Kasumi-1 (cell line): ENCODE measurements at regions not wholly inside any gene's neighbourhood (a gene's known extent, or its start where the extent isn't known, plus 50 kb on each side); places are given as distances from the start of the nearest gene placed in this dataset.

ENCODE experiments used
- DNase-seq, 2 experiments: peaks; one replicate each; lab custom pipeline; 2025; lab: John Stamatoyannopoulos, UW

GRCh38 chr2:118321432-118322105 is 233.3 kb downstream of the INSIG2 start:
- no peak for DNase-seq

- DNase-seq = no peak
Measured at GRCh38 chr2:118320658-118321057, 232.4 kb downstream of the INSIG2 start.

DNA sequence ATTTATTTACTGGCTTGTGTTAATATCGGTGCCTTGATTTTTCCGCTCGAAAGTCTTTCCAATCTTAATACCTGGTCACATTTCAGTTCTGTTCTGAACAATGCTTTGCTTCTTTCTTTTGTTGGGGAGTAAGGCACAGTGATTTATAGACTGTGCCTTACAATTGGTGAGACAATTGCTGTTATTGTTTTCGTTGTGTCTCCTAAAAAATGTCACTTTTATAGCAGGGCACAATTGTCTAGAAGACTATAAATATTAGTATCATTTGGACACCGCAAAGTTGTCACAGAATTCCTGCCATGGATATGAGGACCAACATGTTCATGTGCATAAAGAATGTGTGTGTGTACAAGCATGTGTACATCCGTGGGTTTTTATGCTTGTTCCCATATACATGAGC is 231.9 kb downstream of the INSIG2 start:
- no peak for DNase-seq

DNA sequence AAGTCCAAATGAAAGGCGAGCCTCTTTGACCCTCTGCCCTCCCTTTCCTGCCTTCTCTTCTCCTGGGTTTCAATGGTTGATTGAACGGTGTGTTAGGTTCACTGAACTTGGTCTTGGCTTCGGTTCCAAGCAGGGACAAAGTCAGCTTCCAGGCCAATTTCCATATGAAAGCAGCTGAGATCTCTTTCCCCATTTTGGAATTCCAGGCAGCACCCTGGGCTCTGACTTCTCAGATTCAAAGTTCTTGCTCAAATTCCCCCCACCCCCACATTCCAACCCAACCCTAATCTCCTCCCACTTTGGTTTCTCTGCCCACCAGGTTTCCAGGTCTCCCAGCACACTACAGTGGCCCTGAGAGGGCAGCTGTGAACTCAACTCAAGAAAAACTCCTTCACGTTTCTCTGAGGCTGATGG is 231.0 kb downstream of the INSIG2 start:
- no peak for DNase-seq

- no peak for DNase-seq
Measured at GRCh38 chr2:118315606-118316005, 227.3 kb downstream of the INSIG2 start.

DNA sequence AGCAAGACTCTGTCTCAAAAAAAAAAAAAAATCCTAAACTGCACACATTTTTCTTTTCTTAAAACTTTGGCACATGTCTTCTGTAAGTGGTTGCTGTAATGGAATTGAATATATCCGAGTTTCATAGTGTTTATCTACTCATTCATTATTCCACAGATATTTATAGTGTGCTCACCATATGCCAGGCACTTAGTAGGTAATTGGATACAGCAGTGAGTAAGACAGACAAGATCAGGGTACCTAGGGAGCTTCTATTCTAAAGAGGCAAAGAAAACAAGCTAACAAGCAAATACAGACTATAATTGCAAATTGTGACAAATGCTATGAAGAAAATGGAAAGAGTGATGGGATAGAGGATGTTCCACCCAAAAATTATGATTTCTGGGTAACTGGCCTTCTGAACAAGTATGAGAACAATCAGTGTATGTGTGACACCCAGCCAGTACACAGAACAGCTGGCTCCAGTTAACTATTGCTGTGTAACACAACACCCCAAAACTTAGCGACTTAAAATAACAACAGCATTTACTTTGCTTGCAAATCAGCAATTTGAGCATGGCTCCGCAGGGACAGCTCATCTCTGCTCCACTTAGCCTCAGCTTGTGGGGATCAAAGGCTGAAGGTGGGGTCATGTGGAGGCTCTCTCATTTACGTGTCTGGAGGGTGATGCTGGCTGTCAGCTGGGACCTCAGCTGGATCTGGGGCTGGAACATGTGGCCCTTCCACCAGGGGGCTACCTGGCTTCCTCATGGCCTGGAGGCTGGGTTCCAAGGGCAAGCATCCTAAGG is 224.9 kb downstream of the INSIG2 start:
- DNase-seq = no peak

DNA sequence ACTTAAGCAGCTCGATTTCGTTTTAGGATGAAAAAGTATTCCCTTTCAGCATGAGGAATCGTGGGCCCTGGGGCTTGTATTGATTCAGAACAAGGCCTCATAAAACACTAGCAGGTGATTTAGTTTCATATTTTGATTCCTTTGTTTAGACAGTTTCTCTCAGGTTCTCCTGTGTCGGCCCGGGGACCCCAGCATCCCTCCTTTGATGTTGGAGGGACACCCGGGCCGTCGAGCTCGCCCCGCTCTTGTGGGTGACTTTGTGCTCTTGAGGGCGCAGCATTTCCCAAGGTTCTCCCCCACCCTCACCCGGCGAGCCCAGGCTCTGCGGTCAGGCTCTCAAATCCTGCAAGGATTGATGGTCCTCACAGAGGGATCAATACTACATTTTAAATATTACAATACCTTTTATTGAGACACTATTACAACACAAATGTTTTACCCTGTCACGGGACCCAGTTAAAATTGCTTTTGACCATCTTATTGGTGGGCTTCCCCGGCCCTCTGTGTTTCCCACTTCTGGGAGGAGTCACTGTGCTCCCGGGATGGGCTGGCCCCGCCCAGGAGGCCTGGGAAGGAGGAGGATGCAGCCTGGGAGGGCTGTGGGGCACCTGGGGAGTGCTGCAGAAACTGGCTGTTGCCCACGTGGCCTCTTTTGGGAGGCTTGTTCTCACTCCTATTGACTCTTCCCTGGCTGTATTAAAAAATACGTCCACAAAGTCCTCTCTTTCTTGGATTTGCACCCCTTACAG is 222.6 kb downstream of the INSIG2 start:
- no peak for DNase-seq

GRCh38 chr2:118309946-118310680 is 221.8 kb downstream of the INSIG2 start:
- DNase-seq = no peak

- DNase-seq = no peak
Measured at GRCh38 chr2:118309257-118309945, 221.1 kb downstream of the INSIG2 start.

DNA sequence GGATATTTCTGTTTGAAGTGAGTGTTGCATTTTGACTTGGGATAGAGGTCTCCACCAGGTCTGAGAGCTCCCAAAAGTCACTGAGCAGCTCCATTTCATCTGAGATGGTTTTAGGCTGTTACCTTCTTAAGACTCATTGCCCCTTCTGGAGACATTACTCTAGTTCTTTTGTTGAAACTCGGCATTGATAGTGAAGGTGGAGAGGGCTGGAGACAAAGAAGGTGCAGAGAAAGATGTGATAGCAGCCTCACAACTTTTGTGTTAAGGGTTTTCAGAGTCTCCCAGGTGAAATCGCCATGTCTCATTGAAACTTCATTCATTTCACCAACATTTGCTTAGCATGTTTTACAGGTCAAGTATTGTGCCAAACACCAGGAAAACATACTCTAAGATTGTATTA is 219.6 kb downstream of the INSIG2 start:
- no peak for DNase-seq

DNA sequence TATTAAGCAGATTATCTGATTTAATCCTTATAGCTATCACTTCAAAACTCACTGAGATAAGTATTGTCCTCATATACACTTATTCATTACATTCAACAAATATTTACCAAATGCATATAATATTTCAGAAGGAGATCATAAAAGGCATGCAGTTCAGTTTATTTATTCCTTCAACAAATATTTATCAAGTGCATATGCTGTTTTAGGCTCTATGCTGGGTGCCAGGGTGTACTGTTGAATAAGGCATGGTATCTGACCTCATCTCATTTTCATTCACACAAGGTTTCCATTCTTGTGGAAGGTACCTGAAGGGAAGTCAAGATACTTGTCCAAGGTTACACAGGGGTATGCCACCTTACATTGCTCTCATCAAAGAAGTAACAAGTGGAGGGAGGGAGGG is 213.0 kb downstream of the INSIG2 start:
- no peak for DNase-seq

DNA sequence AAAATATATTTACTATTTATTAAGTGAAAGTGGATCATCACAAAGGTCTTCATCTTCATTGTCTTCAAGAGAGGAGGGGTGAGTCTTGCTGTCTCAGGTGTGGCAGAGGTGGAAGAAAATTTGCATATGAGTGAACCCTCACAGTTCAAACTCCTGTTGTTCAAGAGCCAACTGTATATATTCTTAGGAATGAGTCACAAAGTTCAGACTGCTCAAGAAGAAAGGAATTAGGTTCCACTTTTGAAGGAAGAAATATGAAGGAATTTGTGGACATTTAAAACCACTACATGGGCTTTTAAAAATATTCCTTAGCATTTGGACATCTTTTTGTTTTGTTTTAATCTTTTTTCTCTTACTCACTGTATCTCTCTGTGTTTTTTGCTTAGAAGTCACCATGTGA is 212.6 kb downstream of the INSIG2 start:
- DNase-seq = no peak

DNA sequence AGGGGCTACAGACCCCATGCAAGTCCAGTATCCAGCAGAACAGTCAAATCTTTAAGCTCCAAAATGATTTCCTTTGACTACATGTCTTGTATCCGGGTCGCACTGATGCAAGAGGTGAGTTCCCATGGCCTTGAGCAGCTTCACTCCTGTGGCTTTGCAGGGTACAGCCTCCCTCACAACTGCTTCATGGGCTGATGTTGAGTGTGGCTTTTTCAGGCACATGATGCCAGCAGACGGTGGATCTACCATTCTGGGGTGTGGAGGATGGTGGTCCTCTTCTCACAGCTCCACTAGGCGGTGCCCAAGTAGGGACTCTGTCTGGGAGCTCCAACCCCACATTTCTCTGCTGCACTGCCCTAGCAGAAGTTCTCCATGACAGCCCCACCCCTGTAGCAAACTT is 208.4 kb downstream of the INSIG2 start:
- no peak for DNase-seq

GRCh38 chr2:118295592-118296390 is 207.5 kb downstream of the INSIG2 start:
- no peak for DNase-seq

GRCh38 chr2:118294063-118294462 is 205.8 kb downstream of the INSIG2 start:
- no peak for DNase-seq

GRCh38 chr2:118292991-118293390 is 204.7 kb downstream of the INSIG2 start:
- DNase-seq = no peak

DNA sequence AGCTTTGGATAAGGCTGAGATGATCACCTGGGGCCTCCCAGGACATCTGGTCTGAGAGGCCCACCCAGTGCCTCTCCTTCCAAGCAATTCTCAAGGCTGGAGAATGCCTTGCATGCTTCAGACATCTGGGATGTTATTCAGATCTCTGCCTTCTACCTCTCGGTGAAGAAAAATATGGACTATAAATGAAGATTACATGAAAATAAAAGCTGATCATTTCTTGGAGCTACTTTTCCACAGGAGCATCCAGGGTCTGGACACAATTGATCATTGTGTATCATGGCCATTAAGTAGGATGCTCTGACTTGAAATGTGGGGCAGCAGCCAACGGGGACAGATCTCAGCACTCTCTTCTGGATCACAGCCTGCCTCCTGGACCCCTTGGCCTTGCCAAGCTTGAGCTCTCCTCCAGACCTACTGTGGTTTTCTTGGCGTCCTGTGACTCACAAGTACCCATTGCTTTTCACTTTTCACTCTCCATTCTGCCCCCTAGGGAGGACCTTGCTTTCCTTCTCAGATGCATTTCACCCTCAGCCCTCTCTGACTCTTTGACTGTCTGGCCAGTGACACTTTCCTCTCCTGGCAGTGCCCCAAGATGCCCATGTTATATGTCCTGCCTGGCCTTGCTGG is 203.1 kb downstream of the INSIG2 start:
- peak in 1 of 2 experiments; percentile 0 for DNase-seq

DNA sequence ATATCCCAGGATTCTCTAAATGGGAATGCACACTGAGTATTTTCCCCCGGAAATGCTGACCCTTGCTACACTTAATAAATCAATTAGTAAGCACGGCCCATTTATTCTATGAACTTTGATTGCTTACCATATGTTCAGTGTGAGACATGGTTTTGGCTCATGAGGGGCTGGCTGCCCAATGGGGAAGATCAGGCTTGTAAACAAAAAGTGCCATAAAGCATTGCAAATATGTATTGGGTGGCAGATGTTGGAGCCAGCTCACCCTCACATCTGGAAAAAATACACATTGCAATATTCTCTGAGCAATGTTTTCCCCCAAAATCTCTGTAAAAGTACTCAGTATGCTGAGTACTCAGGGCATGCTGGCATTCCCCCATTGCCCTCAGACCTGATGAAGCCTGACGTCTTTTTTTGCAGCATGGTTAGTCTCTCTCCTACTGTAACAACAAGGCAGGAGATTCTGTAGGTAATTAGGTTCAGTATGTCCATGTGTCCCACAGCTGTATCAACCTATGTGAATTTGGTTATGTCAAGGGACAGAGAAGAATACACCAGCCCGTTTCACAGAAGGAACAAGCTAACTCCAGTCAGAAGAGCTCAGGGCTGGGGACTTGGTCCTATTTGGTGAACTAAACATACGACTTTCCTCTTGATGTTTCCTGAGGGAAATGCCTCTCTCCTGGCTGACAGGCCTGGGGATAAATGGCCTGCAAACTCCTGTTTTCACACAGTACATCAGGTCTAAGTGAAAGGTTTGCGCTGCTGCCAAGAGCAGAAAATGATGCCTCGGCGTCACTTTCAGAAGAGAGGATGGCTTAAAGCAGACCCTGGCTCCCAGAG is 202.4 kb downstream of the INSIG2 start:
- DNase-seq = no peak

DNA sequence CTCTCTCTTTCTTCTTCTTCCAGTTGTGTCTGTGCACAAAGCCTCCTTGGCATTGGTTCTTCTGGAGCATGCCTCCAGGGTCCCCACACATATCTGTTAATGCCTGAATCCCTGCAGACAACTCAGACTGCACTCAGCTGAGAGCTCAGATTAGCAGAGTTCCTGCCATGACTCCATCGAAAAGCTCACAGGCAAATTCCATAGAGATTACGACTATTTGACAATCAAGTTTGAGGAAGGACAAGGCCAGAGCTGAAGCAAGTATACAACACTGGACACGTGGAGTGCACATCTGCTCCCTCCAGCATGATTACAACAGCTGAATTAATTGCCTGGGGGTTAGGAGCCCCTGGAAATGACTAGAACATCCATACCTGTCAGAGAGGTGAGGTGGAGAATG is 190.7 kb downstream of the INSIG2 start:
- DNase-seq = no peak
